Astrocyte (in vitro differentiated cells and primary cell): ENCODE measurements at regions not wholly inside any gene's neighbourhood (a gene's known extent, or its start where the extent isn't known, plus 50 kb on each side); places are given as distances from the start of the nearest gene placed in this dataset.

Experiments used
- DNase-seq: peaks from one replicate; pipeline ENCODE4 v3.0.0-alpha.2; 2010; ENCODE audit warnings: low read depth
- FAIRE-seq: peaks from 2 replicates; lab custom pipeline; 2011; peaks lifted over from hg19 to GRCh38; lab: Jason Lieb, UNC
- H2AFZ ChIP-seq: 2 replicates; pipeline ENCODE4 v1.6.0; 2012; ENCODE audit warnings: low read depth, low read length, inconsistent platforms
- H3K27ac ChIP-seq: 2 replicates; pipeline ENCODE4 v1.5.1; 2011; ENCODE audit warnings: low read depth, low read length, inconsistent platforms
- H3K27me3 ChIP-seq: 2 replicates; pipeline ENCODE4 v1.6.0; 2011; ENCODE audit warnings: low read length, inconsistent platforms; ENCODE audit not compliant: insufficient read depth
- H3K36me3 ChIP-seq: 2 replicates; pipeline ENCODE4 v1.5.1; 2011; ENCODE audit warnings: low read length, inconsistent platforms; ENCODE audit not compliant: insufficient read depth
- H3K4me1 ChIP-seq: 2 replicates; pipeline ENCODE4 v1.5.1; 2011; ENCODE audit warnings: low read length, inconsistent platforms; ENCODE audit not compliant: insufficient read depth
- H3K4me2 ChIP-seq: 2 replicates; pipeline ENCODE4 v1.6.0; 2012; ENCODE audit warnings: low read length, inconsistent platforms
- H3K4me3 ChIP-seq: 2 replicates; pipeline ENCODE4 v1.5.1; 2011; ENCODE audit warnings: low read depth, mild to moderate bottlenecking, low read length, inconsistent platforms; ENCODE audit not compliant: insufficient read depth
- H3K79me2 ChIP-seq: 2 replicates; pipeline ENCODE4 v1.6.0; 2012; ENCODE audit warnings: mild to moderate bottlenecking, low read length, inconsistent platforms; ENCODE audit not compliant: insufficient read depth
- H3K9ac ChIP-seq: 2 replicates; pipeline ENCODE4 v1.6.0; 2012; ENCODE audit warnings: mild to moderate bottlenecking, low read length, inconsistent platforms
- H3K9me3 ChIP-seq: 2 replicates; pipeline ENCODE4 v1.5.1; 2012; ENCODE audit warnings: low read depth, mild to moderate bottlenecking, low read length, inconsistent platforms; ENCODE audit not compliant: insufficient read depth
- H4K20me1 ChIP-seq: 2 replicates; pipeline ENCODE4 v1.6.0; 2012; ENCODE audit warnings: low read length, inconsistent platforms; ENCODE audit not compliant: insufficient read depth
- H3K27ac Mint-ChIP-seq: one replicate; pipeline ENCODE4 v1.8.0; 2021; ENCODE audit warnings: mild to moderate bottlenecking, mixed read lengths; ENCODE audit not compliant: unreplicated experiment
- H3K27me3 Mint-ChIP-seq: one replicate; pipeline ENCODE4 v1.8.0; 2021; ENCODE audit warnings: low read depth, mixed read lengths; ENCODE audit not compliant: unreplicated experiment
- H3K36me3 Mint-ChIP-seq: one replicate; pipeline ENCODE4 v1.8.0; 2021; ENCODE audit warnings: low read depth, mixed read lengths; ENCODE audit not compliant: unreplicated experiment
- H3K4me1 Mint-ChIP-seq: one replicate; pipeline ENCODE4 v1.8.0; 2021; ENCODE audit warnings: low read depth, mixed read lengths; ENCODE audit not compliant: unreplicated experiment
- H3K4me3 Mint-ChIP-seq: one replicate; pipeline ENCODE4 v1.8.0; 2021; ENCODE audit warnings: mild to moderate bottlenecking, moderate library complexity, mixed read lengths; ENCODE audit not compliant: unreplicated experiment
- H3K9me3 Mint-ChIP-seq: one replicate; pipeline ENCODE4 v1.8.0; 2021; ENCODE audit warnings: mild to moderate bottlenecking, mixed read lengths; ENCODE audit not compliant: unreplicated experiment
- EZH2 ChIP-seq: IDR thresholded peaks from 2 replicates; pipeline ENCODE4 v1.6.1; 2012; ENCODE audit warnings: mild to moderate bottlenecking, low read length, inconsistent platforms; ENCODE audit not compliant: insufficient read depth
- TF ChIP-seq, protein P1 (sequence below): IDR thresholded peaks from 2 replicates; pipeline ENCODE4 v1.5.1; 2011; ENCODE audit warnings: low read depth, mild to moderate bottlenecking, inconsistent platforms, low read length, moderate library complexity; ENCODE audit not compliant: insufficient read depth

DNA sequence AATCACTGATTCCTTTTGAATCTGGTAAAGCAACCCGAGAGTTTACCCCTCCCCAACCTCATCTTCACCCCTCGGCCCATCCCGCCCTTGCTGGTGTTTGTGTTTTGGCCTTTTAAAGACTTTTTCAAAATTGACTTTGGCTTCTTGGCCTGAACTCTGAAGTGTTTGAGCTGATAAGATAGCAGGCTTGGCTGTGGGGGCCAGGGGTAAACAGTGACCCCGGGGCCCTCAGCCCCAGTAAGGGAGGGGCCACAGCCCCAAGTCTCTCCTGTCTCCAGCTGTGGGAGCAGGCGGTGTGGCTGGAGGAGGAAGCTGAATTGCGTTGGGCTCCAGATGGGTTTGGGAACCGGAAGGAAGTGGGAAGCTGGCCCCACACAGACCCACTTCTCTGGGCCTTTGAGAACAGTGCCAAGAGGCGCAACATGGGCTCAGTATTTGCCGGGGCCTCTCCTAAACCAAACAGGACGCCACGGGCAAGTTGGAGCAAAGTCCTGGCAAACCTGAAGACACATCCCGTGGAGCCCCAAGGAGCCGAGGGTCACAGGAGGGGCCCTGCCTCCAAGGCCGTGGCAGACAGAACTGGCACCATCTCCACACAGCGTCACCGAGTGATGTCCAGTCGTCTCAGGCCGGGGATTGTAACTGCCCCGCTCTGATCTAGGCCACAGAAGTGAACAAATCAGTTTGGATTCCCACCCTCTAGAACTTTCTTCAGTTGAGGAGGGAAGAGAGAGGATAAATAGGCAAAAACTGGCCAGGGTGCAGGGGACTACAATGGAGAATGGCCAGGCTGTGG is 54.3 kb upstream of the PTPN1 start:
- Histone ChIP-seq H4K20me1 (no peaks in the 10 kb centered on the region), H3K27ac (no peak overlapping the region), H3K27me3 (peaks cover 3% of the 10 kb centered on the region), H2AFZ (no peak overlapping the region), H3K36me3 (no peaks in the 10 kb centered on the region), H3K4me2 (no peak overlapping the region), H3K4me1 (peaks cover 6% of the 10 kb centered on the region), H3K9ac (no peak overlapping the region), H3K79me2 (no peaks in the 10 kb centered on the region), H3K9me3 (no peaks in the 10 kb centered on the region), H3K4me3 (no peak overlapping the region)
- no peaks in the 10 kb centered on the region for H3K9me3 Mint-ChIP-seq
- H3K36me3 Mint-ChIP-seq, result no peaks in the 10 kb centered on the region
- FAIRE-seq (no peak), DNase-seq (no peak)
- no peak overlapping the region for H3K4me3 Mint-ChIP-seq
- peaks cover 8% of the 10 kb centered on the region for H3K4me1 Mint-ChIP-seq
- peaks cover 10% of the 10 kb centered on the region for H3K27me3 Mint-ChIP-seq
- TF ChIP-seq EZH2, result no peak
- TF ChIP-seq, protein P1, sequence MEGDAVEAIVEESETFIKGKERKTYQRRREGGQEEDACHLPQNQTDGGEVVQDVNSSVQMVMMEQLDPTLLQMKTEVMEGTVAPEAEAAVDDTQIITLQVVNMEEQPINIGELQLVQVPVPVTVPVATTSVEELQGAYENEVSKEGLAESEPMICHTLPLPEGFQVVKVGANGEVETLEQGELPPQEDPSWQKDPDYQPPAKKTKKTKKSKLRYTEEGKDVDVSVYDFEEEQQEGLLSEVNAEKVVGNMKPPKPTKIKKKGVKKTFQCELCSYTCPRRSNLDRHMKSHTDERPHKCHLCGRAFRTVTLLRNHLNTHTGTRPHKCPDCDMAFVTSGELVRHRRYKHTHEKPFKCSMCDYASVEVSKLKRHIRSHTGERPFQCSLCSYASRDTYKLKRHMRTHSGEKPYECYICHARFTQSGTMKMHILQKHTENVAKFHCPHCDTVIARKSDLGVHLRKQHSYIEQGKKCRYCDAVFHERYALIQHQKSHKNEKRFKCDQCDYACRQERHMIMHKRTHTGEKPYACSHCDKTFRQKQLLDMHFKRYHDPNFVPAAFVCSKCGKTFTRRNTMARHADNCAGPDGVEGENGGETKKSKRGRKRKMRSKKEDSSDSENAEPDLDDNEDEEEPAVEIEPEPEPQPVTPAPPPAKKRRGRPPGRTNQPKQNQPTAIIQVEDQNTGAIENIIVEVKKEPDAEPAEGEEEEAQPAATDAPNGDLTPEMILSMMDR, result no peak
- H3K27ac Mint-ChIP-seq, result no peak overlapping the region

GRCh38 chr20:50456452-50457324 is 53.5 kb upstream of the PTPN1 start:
- no peak overlapping the region for H3K27ac ChIP-seq
- H3K27ac Mint-ChIP-seq, result no peak overlapping the region
- no peaks in the 10 kb centered on the region for H3K4me1 Mint-ChIP-seq
- H3K27me3 Mint-ChIP-seq, result peaks cover 10% of the 10 kb centered on the region
- H3K9me3 ChIP-seq, result no peaks in the 10 kb centered on the region
- no peak overlapping the region for H3K4me3 Mint-ChIP-seq
- no peak overlapping the region for H2AFZ ChIP-seq
- H3K9me3 Mint-ChIP-seq, result no peaks in the 10 kb centered on the region
- DNase-seq, result no peak
- TF ChIP-seq, protein P1, result no peak
- no peak for TF ChIP-seq EZH2
- no peak overlapping the region for H3K4me2 ChIP-seq
- H3K9ac ChIP-seq, result no peak overlapping the region
- no peak for FAIRE-seq
- peaks cover 3% of the 10 kb centered on the region for H3K27me3 ChIP-seq
- no peaks in the 10 kb centered on the region for H3K36me3 Mint-ChIP-seq
- no peak overlapping the region for H3K4me3 ChIP-seq
- H3K79me2 ChIP-seq, result no peaks in the 10 kb centered on the region
- H4K20me1 ChIP-seq, result no peaks in the 10 kb centered on the region
- no peaks in the 10 kb centered on the region for H3K36me3 ChIP-seq
- H3K4me1 ChIP-seq, result no peaks in the 10 kb centered on the region
